GM19023 (cell line): ENCODE measurements at regions not wholly inside any gene's neighbourhood (a gene's known extent, or its start where the extent isn't known, plus 50 kb on each side); places are given as distances from the start of the nearest gene placed in this dataset.

Experiments used
- ATAC-seq: cut with Tn5 transposase; IDR thresholded peaks from one replicate; pipeline ENCODE4 v1.9.1; 2021; ENCODE audit warnings: mild to moderate bottlenecking, moderate library complexity; ENCODE audit not compliant: unreplicated experiment

GRCh38 chr5:5584236-5584745 is 161.8 kb downstream of the ICE1 start:
- no peak for ATAC-seq

- no peak for ATAC-seq
Measured at GRCh38 chr5:5583832-5584231, 161.4 kb downstream of the ICE1 start.

GRCh38 chr5:5583023-5583765 is 160.7 kb downstream of the ICE1 start:
- ATAC-seq, result no peak

- no peak for ATAC-seq
Measured at GRCh38 chr5:5581080-5581479, 158.6 kb downstream of the ICE1 start.

- no peak for ATAC-seq
Measured at GRCh38 chr5:5576744-5577143, 154.3 kb downstream of the ICE1 start.

- ATAC-seq, result no peak
Measured at GRCh38 chr5:5575461-5575860, 153.0 kb downstream of the ICE1 start.

GRCh38 chr5:5573798-5574380 is 151.4 kb downstream of the ICE1 start:
- no peak for ATAC-seq

GRCh38 chr5:5572976-5573797 is 150.7 kb downstream of the ICE1 start:
- ATAC-seq, result no peak

GRCh38 chr5:5572010-5572865 is 149.8 kb downstream of the ICE1 start:
- no peak for ATAC-seq

GRCh38 chr5:5570646-5571045 is 148.2 kb downstream of the ICE1 start:
- no peak for ATAC-seq

- ATAC-seq, result no peak
Measured at GRCh38 chr5:5564898-5565297, 142.4 kb downstream of the ICE1 start.

- ATAC-seq, result no peak
Measured at GRCh38 chr5:5560016-5560415, 137.5 kb downstream of the ICE1 start.

GRCh38 chr5:5558638-5559527 is 136.4 kb downstream of the ICE1 start:
- ATAC-seq, result no peak

- ATAC-seq, result no peak
Measured at GRCh38 chr5:5558102-5558501, 135.6 kb downstream of the ICE1 start.

- no peak for ATAC-seq
Measured at GRCh38 chr5:5551499-5551898, 129.0 kb downstream of the ICE1 start.

- ATAC-seq, result no peak
Measured at GRCh38 chr5:5546408-5546807, 123.9 kb downstream of the ICE1 start.

- ATAC-seq, result no peak
Measured at GRCh38 chr5:5544094-5544663, 121.7 kb downstream of the ICE1 start.

- ATAC-seq, result no peak
Measured at GRCh38 chr5:5542654-5543053, 120.2 kb downstream of the ICE1 start.

- no peak for ATAC-seq
Measured at GRCh38 chr5:5540065-5540464, 117.6 kb downstream of the ICE1 start.
